ENCODE measurements at regions not wholly inside any gene's neighbourhood (a gene's known extent, or its start where the extent isn't known, plus 50 kb on each side); places are given as distances from the start of the nearest gene placed in this dataset.

- Histone ChIP-seq H3K27ac (ENCODE audit: low read depth, low read length) (no peak overlapping the region), H3K9ac (ENCODE audit: low read length) (no peak overlapping the region), H2AFZ (ENCODE audit: low read depth, low read length) (no peak overlapping the region), H3K4me2 (ENCODE audit: low read length) (no peak overlapping the region), H3K9me3 (ENCODE audit: insufficient read depth, low read depth, low read length) (no peaks in the 10 kb centered on the region), H3K36me3 (ENCODE audit: insufficient read depth, low read length) (no peaks in the 10 kb centered on the region), H3K27me3 (ENCODE audit: insufficient read depth, low read length) (no peaks in the 10 kb centered on the region), H3K4me3 (ENCODE audit: insufficient read depth, low read depth, low read length) (no peak overlapping the region), H3K4me1 (ENCODE audit: insufficient read depth, low read length) (no peaks in the 10 kb centered on the region), H3K79me2 (ENCODE audit: insufficient read depth, low read length) (no peaks in the 10 kb centered on the region), H4K20me1 (ENCODE audit: insufficient read depth, low read length) (no peaks in the 10 kb centered on the region)
- no peaks in the 10 kb centered on the region for H3K36me3 Mint-ChIP-seq (ENCODE audit: low read depth, unreplicated experiment)
- FAIRE-seq, result no peak
- TF ChIP-seq, protein P1, sequence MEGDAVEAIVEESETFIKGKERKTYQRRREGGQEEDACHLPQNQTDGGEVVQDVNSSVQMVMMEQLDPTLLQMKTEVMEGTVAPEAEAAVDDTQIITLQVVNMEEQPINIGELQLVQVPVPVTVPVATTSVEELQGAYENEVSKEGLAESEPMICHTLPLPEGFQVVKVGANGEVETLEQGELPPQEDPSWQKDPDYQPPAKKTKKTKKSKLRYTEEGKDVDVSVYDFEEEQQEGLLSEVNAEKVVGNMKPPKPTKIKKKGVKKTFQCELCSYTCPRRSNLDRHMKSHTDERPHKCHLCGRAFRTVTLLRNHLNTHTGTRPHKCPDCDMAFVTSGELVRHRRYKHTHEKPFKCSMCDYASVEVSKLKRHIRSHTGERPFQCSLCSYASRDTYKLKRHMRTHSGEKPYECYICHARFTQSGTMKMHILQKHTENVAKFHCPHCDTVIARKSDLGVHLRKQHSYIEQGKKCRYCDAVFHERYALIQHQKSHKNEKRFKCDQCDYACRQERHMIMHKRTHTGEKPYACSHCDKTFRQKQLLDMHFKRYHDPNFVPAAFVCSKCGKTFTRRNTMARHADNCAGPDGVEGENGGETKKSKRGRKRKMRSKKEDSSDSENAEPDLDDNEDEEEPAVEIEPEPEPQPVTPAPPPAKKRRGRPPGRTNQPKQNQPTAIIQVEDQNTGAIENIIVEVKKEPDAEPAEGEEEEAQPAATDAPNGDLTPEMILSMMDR (IDR thresholded peaks at IDR 0.05; ENCODE audit: insufficient read depth, low read depth, low read length), result no peak
- no peak for TF ChIP-seq EZH2 (IDR thresholded peaks at IDR 0.05; ENCODE audit: insufficient read depth, low read length)
- H3K27me3 Mint-ChIP-seq (ENCODE audit: low read depth, unreplicated experiment), result peaks cover 24% of the 10 kb centered on the region
- no peak overlapping the region for H3K27ac Mint-ChIP-seq (ENCODE audit: unreplicated experiment)
- no peak overlapping the region for H3K4me3 Mint-ChIP-seq (ENCODE audit: unreplicated experiment)
- H3K9me3 Mint-ChIP-seq (ENCODE audit: unreplicated experiment), result no peaks in the 10 kb centered on the region
- no peaks in the 10 kb centered on the region for H3K4me1 Mint-ChIP-seq (ENCODE audit: low read depth, unreplicated experiment)
- no peak for DNase-seq (ENCODE audit: low read depth)
Observed at GRCh38 chr19:30315159-30315558, 57.0 kb upstream of the ZNF536 start.

GRCh38 chr19:30316000-30316491, 56.1 kb upstream of the ZNF536 start:
- no peak for DNase-seq (ENCODE audit: low read depth)
- H3K36me3 Mint-ChIP-seq (ENCODE audit: low read depth, unreplicated experiment), result no peaks in the 10 kb centered on the region
- no peak for FAIRE-seq
- no peak overlapping the region for H2AFZ ChIP-seq (ENCODE audit: low read depth, low read length)
- TF ChIP-seq, protein P1 (IDR thresholded peaks at IDR 0.05; ENCODE audit: insufficient read depth, low read depth, low read length), result no peak
- no peak for TF ChIP-seq EZH2 (IDR thresholded peaks at IDR 0.05; ENCODE audit: insufficient read depth, low read length)
- no peaks in the 10 kb centered on the region for H3K27me3 ChIP-seq (ENCODE audit: insufficient read depth, low read length)
- H3K36me3 ChIP-seq (ENCODE audit: insufficient read depth, low read length), result no peaks in the 10 kb centered on the region
- no peaks in the 10 kb centered on the region for H3K9me3 ChIP-seq (ENCODE audit: insufficient read depth, low read depth, low read length)
- H3K4me1 Mint-ChIP-seq (ENCODE audit: low read depth, unreplicated experiment), result no peaks in the 10 kb centered on the region
- H3K27ac Mint-ChIP-seq (ENCODE audit: unreplicated experiment), result no peak overlapping the region
- no peaks in the 10 kb centered on the region for H4K20me1 ChIP-seq (ENCODE audit: insufficient read depth, low read length)
- no peak overlapping the region for H3K4me3 Mint-ChIP-seq (ENCODE audit: unreplicated experiment)
- no peaks in the 10 kb centered on the region for H3K79me2 ChIP-seq (ENCODE audit: insufficient read depth, low read length)
- H3K27me3 Mint-ChIP-seq (ENCODE audit: low read depth, unreplicated experiment), result peaks cover 21% of the 10 kb centered on the region
- H3K4me3 ChIP-seq (ENCODE audit: insufficient read depth, low read depth, low read length), result no peak overlapping the region
- H3K9me3 Mint-ChIP-seq (ENCODE audit: unreplicated experiment), result no peaks in the 10 kb centered on the region
- no peak overlapping the region for H3K4me2 ChIP-seq (ENCODE audit: low read length)
- no peak overlapping the region for H3K9ac ChIP-seq (ENCODE audit: low read length)
- no peaks in the 10 kb centered on the region for H3K4me1 ChIP-seq (ENCODE audit: insufficient read depth, low read length)
- no peak overlapping the region for H3K27ac ChIP-seq (ENCODE audit: low read depth, low read length)

GRCh38 chr19:30316560-30317106, 55.6 kb upstream of the ZNF536 start:
- DNase-seq (ENCODE audit: low read depth) (no peak), FAIRE-seq (no peak)
- Histone ChIP-seq H3K27me3 (ENCODE audit: insufficient read depth, low read length) (no peaks in the 10 kb centered on the region), H3K79me2 (ENCODE audit: insufficient read depth, low read length) (no peaks in the 10 kb centered on the region), H2AFZ (ENCODE audit: low read depth, low read length) (no peak overlapping the region), H4K20me1 (ENCODE audit: insufficient read depth, low read length) (no peaks in the 10 kb centered on the region), H3K9me3 (ENCODE audit: insufficient read depth, low read depth, low read length) (no peaks in the 10 kb centered on the region), H3K4me2 (ENCODE audit: low read length) (no peak overlapping the region), H3K9ac (ENCODE audit: low read length) (no peak overlapping the region), H3K4me1 (ENCODE audit: insufficient read depth, low read length) (no peaks in the 10 kb centered on the region), H3K4me3 (ENCODE audit: insufficient read depth, low read depth, low read length) (no peak overlapping the region), H3K36me3 (ENCODE audit: insufficient read depth, low read length) (no peaks in the 10 kb centered on the region), H3K27ac (ENCODE audit: low read depth, low read length) (no peak overlapping the region)
- TF ChIP-seq EZH2 (IDR thresholded peaks at IDR 0.05; ENCODE audit: insufficient read depth, low read length), result no peak
- TF ChIP-seq, protein P1 (IDR thresholded peaks at IDR 0.05; ENCODE audit: insufficient read depth, low read depth, low read length), result no peak
- no peaks in the 10 kb centered on the region for H3K9me3 Mint-ChIP-seq (ENCODE audit: unreplicated experiment)
- H3K4me1 Mint-ChIP-seq (ENCODE audit: low read depth, unreplicated experiment), result no peaks in the 10 kb centered on the region
- no peaks in the 10 kb centered on the region for H3K36me3 Mint-ChIP-seq (ENCODE audit: low read depth, unreplicated experiment)
- peaks cover 17% of the 10 kb centered on the region for H3K27me3 Mint-ChIP-seq (ENCODE audit: low read depth, unreplicated experiment)
- no peak overlapping the region for H3K4me3 Mint-ChIP-seq (ENCODE audit: unreplicated experiment)
- no peak overlapping the region for H3K27ac Mint-ChIP-seq (ENCODE audit: unreplicated experiment)
